ENCODE measurements at regions not wholly inside any gene's neighbourhood (a gene's known extent, or its start where the extent isn't known, plus 50 kb on each side); places are given as distances from the start of the nearest gene placed in this dataset.

GRCh38 chr16:86734543-86735460 is 156.5 kb downstream of the FOXL1 start (continued):
- TF ChIP-seq CTCF (IDR thresholded peaks at IDR 0.05 in 2 of 3, conservative IDR thresholded peaks at IDR 0.05 in 1 of 3; ENCODE audit: control insufficient read depth in 2 of 3, extremely low read depth in 1 of 3, insufficient read depth in 1 of 3, low read depth in 3 of 3, low read length in 3 of 3), result no peak
- TF ChIP-seq SMARCA5 (IDR thresholded peaks at IDR 0.05), result no peak
- no peak for TF ChIP-seq RB1 (IDR thresholded peaks at IDR 0.05; ENCODE audit: borderline replicate concordance)
- no peak for TF ChIP-seq ELK1 (IDR thresholded peaks at IDR 0.05; ENCODE audit: low read depth, low read length)

- ATAC-seq, result no peak
- Histone ChIP-seq H3K27ac (ENCODE audit: control insufficient read depth, insufficient read depth) (no peak overlapping the region), H3K36me3 (ENCODE audit: control insufficient read depth in 2 of 2, insufficient read depth in 2 of 2, low read length in 1 of 2) (no peaks in the 10 kb centered on the region), H4K20me1 (ENCODE audit: control insufficient read depth, insufficient read depth) (no peaks in the 10 kb centered on the region), H3K9me3 (replicated peaks; ENCODE audit: control insufficient read depth, insufficient read depth, low read length) (no peaks in the 10 kb centered on the region), H3K4me3 (no peak overlapping the region), H3K4me1 (ENCODE audit: control insufficient read depth, insufficient read depth, low read length) (no peaks in the 10 kb centered on the region), H3K27me3 (replicated peaks in 1 of 2; ENCODE audit: control insufficient read depth in 2 of 2, insufficient read depth in 2 of 2, low read length in 1 of 2) (peaks cover 4 to 6% of the 10 kb centered on the region in 2 experiments), H3K4me2 (ENCODE audit: control insufficient read depth, insufficient read depth) (no peak overlapping the region), H3K9ac (ENCODE audit: control insufficient read depth, insufficient read depth, low read length) (no peak overlapping the region), H3K79me2 (ENCODE audit: control insufficient read depth, insufficient read depth, low read length) (no peaks in the 10 kb centered on the region), H2AFZ (ENCODE audit: control insufficient read depth, low read depth, low read length) (no peak overlapping the region)
- ChIA-PET CTCF (no interaction called here), RAD21 (ENCODE audit: unreplicated experiment) (no interaction called here), POLR2A (no interaction called here), SMC1A (ENCODE audit: uncharacterized antibody, unreplicated experiment) (no interaction called here)
- DNase-seq (ENCODE audit: low read depth, low spot score), result no peak
- intact Hi-C loops (cut with micrococcal nuclease; ENCODE audit: unreplicated experiment) (no loop called here), in situ Hi-C loops (cut with MboI) (no loop called here)
- BruUV-seq (replicated peaks), result no TSS peak
- WGBS (ENCODE audit: insufficient coverage, insufficient replicate concordance, low lambda C conversion rate, missing lambda C conversion rate), result 0% methylated on average over 2 of the region's 2 CpGs
- no peak for FAIRE-seq
- TF ChIP-seq REST (IDR thresholded peaks at IDR 0.05; ENCODE audit: low read depth, low read length), result no peak
- no peak for TF ChIP-seq HDAC2 (IDR thresholded peaks at IDR 0.05)
- TF ChIP-seq RB1 (IDR thresholded peaks at IDR 0.05; ENCODE audit: borderline replicate concordance), result no peak
- TF ChIP-seq, protein P1, sequence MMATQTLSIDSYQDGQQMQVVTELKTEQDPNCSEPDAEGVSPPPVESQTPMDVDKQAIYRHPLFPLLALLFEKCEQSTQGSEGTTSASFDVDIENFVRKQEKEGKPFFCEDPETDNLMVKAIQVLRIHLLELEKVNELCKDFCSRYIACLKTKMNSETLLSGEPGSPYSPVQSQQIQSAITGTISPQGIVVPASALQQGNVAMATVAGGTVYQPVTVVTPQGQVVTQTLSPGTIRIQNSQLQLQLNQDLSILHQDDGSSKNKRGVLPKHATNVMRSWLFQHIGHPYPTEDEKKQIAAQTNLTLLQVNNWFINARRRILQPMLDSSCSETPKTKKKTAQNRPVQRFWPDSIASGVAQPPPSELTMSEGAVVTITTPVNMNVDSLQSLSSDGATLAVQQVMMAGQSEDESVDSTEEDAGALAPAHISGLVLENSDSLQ (IDR thresholded peaks at IDR 0.05), result no peak
- no peak for TF ChIP-seq IRF4 (IDR thresholded peaks at IDR 0.05; ENCODE audit: low read depth, low read length)
- TF ChIP-seq, protein P2, sequence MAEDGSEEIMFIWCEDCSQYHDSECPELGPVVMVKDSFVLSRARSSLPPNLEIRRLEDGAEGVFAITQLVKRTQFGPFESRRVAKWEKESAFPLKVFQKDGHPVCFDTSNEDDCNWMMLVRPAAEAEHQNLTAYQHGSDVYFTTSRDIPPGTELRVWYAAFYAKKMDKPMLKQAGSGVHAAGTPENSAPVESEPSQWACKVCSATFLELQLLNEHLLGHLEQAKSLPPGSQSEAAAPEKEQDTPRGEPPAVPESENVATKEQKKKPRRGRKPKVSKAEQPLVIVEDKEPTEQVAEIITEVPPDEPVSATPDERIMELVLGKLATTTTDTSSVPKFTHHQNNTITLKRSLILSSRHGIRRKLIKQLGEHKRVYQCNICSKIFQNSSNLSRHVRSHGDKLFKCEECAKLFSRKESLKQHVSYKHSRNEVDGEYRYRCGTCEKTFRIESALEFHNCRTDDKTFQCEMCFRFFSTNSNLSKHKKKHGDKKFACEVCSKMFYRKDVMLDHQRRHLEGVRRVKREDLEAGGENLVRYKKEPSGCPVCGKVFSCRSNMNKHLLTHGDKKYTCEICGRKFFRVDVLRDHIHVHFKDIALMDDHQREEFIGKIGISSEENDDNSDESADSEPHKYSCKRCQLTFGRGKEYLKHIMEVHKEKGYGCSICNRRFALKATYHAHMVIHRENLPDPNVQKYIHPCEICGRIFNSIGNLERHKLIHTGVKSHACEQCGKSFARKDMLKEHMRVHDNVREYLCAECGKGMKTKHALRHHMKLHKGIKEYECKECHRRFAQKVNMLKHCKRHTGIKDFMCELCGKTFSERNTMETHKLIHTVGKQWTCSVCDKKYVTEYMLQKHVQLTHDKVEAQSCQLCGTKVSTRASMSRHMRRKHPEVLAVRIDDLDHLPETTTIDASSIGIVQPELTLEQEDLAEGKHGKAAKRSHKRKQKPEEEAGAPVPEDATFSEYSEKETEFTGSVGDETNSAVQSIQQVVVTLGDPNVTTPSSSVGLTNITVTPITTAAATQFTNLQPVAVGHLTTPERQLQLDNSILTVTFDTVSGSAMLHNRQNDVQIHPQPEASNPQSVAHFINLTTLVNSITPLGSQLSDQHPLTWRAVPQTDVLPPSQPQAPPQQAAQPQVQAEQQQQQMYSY (CRISPR knock-in tag; IDR thresholded peaks at IDR 0.05), result no peak
- TF ChIP-seq ZSCAN29 (IDR thresholded peaks at IDR 0.05), result no peak
These were observed 157.4 kb downstream of the FOXL1 start for GRCh38 chr16:86735727-86736126.
